ENCODE measurements at regions not wholly inside any gene's neighbourhood (a gene's known extent, or its start where the extent isn't known, plus 50 kb on each side); places are given as distances from the start of the nearest gene placed in this dataset.
"Not testable (repeated sequence)": the region's sequence is repeated elsewhere in the genome, so short reads cannot be mapped to it uniquely, and the experiment has no call there.

DNA sequence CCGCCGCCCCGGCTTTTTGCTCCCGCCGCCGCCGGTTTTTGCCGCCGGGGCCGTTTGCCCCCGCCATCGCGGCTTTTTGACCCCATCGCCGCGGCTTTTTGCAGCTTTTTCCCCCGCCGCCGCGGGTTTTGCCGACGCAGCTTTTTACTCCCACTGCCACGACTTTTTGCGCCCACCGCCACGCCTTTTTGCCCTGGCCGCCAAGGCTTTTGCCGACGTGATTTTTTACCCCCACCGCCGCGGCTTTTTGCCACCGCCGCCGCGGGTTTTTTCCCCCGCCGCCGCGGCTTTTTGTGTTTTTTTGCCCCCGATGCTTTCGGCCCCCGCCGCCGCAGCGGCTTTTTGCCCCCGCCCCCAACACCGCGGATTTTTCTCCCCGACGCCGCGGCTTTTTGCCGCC is 5001.9 kb upstream of the OR11H1 start:
- H3K27ac Mint-ChIP-seq (ENCODE audit: unreplicated experiment); H3K4me3 Mint-ChIP-seq (ENCODE audit: unreplicated experiment); DNase-seq (ENCODE audit: low spot score); H3K36me3 Mint-ChIP-seq (ENCODE audit: low read depth); H3K4me1 Mint-ChIP-seq (ENCODE audit: low read depth); H3K27me3 Mint-ChIP-seq (ENCODE audit: low read depth); H3K9me3 Mint-ChIP-seq (ENCODE audit: low read depth): not testable (repeated sequence)

DNA sequence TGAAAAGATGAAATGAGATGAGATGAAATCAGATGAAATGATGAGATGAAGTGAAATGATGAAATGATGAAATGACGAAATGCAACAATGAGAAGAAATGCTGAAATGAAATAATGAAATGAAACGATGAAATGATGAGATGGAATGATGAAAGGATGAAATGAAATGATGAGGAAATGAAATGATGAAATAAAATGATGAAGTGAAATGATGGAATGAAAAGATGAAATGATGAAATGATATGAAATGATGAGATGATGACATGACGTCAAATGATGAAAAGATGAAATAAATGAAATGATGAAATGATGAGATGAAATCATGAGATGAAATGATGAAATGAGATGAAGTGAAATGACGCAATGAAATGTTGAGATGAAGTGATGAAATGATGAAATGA is 4996.9 kb upstream of the OR11H1 start:
- not testable (repeated sequence) for H3K36me3 Mint-ChIP-seq (ENCODE audit: low read depth); H3K9me3 Mint-ChIP-seq (ENCODE audit: low read depth); H3K4me3 Mint-ChIP-seq (ENCODE audit: unreplicated experiment); DNase-seq (ENCODE audit: low spot score); H3K4me1 Mint-ChIP-seq (ENCODE audit: low read depth); H3K27me3 Mint-ChIP-seq (ENCODE audit: low read depth); H3K27ac Mint-ChIP-seq (ENCODE audit: unreplicated experiment)

DNA sequence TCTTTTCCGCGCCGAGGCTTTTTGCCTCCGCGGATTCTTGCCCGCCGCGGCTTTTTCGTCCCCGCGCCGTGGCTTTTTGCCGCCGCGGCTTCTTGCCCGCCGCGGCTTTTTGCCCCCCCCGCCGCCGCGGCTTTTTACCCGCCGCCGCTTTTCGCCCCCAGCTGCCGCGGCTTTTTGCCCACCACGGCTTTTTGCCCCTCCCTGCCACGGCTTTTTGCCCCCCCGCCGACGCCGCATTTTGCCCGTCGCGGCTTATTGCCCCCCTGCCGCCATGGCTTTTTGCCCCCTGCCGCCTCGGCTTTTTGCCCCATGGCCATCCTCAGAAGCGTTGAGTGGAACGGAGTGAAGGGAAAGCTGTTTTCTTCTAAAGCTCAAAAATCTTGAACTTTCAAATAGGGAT is 4955.5 kb upstream of the OR11H1 start:
- H3K27ac Mint-ChIP-seq (ENCODE audit: unreplicated experiment); H3K36me3 Mint-ChIP-seq (ENCODE audit: low read depth); H3K4me1 Mint-ChIP-seq (ENCODE audit: low read depth); H3K9me3 Mint-ChIP-seq (ENCODE audit: low read depth); H3K27me3 Mint-ChIP-seq (ENCODE audit: low read depth); DNase-seq (ENCODE audit: low spot score); H3K4me3 Mint-ChIP-seq (ENCODE audit: unreplicated experiment): not testable (repeated sequence)

DNA sequence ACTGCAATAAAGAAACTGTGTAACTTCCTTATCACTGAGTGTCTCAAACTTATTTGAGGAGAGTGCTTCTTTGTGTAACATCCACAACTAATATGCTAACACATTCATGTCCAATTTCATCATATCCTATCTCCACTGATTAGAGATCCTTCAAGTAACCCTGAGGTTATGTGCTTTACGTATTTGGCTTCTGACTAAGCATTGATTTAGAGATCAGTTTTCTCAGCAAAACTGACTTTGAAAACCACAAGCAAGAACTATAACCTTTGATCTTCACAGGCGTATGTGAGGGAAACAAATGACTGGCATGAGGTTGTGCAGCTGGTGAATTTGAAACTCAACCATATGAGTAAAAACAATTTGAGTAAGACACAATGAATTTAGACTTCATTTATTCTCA is 4926.9 kb upstream of the OR11H1 start:
- not testable (repeated sequence) for H3K27me3 Mint-ChIP-seq (ENCODE audit: low read depth); H3K27ac Mint-ChIP-seq (ENCODE audit: unreplicated experiment); H3K36me3 Mint-ChIP-seq (ENCODE audit: low read depth); H3K9me3 Mint-ChIP-seq (ENCODE audit: low read depth); DNase-seq (ENCODE audit: low spot score); H3K4me1 Mint-ChIP-seq (ENCODE audit: low read depth); H3K4me3 Mint-ChIP-seq (ENCODE audit: unreplicated experiment)

DNA sequence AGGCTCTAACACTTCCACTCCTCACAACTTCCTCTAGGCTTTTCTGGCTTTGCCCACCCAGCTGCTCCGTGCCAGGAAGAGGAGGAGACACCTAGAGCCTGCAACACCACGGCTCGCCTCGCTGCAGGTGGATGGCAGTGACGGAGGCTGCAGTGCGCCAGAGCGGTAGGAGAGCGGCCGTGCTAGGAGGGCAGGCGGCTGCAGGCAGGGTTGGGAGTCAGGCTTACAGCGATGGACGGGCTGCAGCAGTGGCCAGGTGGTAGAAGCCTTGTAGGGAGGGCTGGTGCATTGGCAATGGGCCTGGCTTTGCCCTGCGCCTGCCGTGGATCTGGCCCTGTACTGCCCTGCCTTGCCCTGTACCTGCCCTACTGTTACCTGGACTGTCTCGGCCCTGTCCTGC is 4896.0 kb upstream of the OR11H1 start:
- H3K4me1 Mint-ChIP-seq (ENCODE audit: low read depth); DNase-seq (ENCODE audit: low spot score); H3K27ac Mint-ChIP-seq (ENCODE audit: unreplicated experiment); H3K27me3 Mint-ChIP-seq (ENCODE audit: low read depth); H3K4me3 Mint-ChIP-seq (ENCODE audit: unreplicated experiment); H3K9me3 Mint-ChIP-seq (ENCODE audit: low read depth); H3K36me3 Mint-ChIP-seq (ENCODE audit: low read depth): not testable (repeated sequence)

DNA sequence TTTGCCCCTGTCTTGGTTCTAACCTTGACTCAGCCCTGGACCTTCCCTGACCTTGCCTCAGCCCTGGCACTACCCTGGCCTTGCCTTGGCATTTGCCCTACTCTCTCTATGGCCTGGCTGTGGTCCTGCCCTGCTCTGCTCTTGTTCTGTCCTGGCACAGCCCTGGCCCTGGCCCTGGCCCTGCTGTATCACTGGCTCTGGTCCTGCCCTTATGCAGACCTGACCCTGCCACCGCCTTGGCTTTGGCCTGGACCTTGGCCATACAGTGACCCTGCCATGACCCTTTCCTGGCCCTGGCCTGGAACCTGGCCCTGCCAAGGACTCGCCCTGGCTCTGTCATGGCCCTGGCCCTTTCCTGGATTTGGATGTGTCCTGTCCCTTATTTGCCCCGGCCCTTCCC is 4892.7 kb upstream of the OR11H1 start:
- H3K27ac Mint-ChIP-seq (ENCODE audit: unreplicated experiment); H3K27me3 Mint-ChIP-seq (ENCODE audit: low read depth); DNase-seq (ENCODE audit: low spot score): not testable (repeated sequence)

DNA sequence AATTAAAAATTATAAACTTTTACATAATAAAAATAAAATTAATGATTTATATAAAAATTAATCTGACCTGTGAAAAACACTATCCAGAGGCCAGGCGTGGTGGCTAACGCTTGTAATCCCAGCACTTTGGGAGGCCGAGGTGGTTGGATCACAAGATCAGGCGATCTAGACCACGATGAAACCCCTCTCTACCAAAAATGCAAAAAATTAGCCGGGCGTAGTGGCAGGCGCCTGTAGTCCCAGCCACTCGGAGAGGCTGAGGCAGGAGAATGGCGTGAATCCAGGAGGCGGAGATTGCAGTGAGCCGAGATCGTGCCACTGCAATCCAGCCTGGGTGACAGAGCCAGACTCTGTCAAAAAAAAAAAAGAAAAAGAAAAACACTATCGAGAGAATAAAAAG is 4865.2 kb upstream of the OR11H1 start:
- H3K4me1 Mint-ChIP-seq (ENCODE audit: low read depth); H3K9me3 Mint-ChIP-seq (ENCODE audit: low read depth); H3K27ac Mint-ChIP-seq (ENCODE audit: unreplicated experiment); DNase-seq (ENCODE audit: low spot score); H3K27me3 Mint-ChIP-seq (ENCODE audit: low read depth); H3K36me3 Mint-ChIP-seq (ENCODE audit: low read depth); H3K4me3 Mint-ChIP-seq (ENCODE audit: unreplicated experiment): not testable (repeated sequence)

More for the DNA sequence above, 4892.7 kb upstream of the OR11H1 start:
- not testable (repeated sequence) for H3K4me3 Mint-ChIP-seq (ENCODE audit: unreplicated experiment); H3K4me1 Mint-ChIP-seq (ENCODE audit: low read depth); H3K36me3 Mint-ChIP-seq (ENCODE audit: low read depth); H3K9me3 Mint-ChIP-seq (ENCODE audit: low read depth)

DNA sequence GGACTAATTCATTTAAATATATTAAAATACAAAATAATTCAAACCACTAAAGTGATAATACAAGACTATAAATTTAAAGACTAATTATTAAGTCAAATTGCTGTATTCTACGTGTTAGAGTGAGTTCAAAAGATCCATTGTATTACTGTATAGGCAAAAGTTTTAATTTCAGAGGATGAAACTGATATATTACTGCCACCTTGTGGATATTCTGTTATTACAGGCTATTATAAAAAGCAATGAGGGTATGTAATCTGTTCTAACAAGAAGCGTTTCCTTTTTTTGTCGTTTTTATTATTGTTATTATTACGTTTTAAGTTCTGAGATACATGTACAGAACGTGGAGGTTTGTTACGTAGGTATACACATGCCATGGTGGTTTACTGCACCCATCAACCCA is 4854.9 kb upstream of the OR11H1 start:
- H3K4me3 Mint-ChIP-seq (ENCODE audit: unreplicated experiment); H3K27ac Mint-ChIP-seq (ENCODE audit: unreplicated experiment); DNase-seq (ENCODE audit: low spot score); H3K36me3 Mint-ChIP-seq (ENCODE audit: low read depth); H3K4me1 Mint-ChIP-seq (ENCODE audit: low read depth); H3K27me3 Mint-ChIP-seq (ENCODE audit: low read depth); H3K9me3 Mint-ChIP-seq (ENCODE audit: low read depth): not testable (repeated sequence)
- TF ChIP-seq, protein P1, sequence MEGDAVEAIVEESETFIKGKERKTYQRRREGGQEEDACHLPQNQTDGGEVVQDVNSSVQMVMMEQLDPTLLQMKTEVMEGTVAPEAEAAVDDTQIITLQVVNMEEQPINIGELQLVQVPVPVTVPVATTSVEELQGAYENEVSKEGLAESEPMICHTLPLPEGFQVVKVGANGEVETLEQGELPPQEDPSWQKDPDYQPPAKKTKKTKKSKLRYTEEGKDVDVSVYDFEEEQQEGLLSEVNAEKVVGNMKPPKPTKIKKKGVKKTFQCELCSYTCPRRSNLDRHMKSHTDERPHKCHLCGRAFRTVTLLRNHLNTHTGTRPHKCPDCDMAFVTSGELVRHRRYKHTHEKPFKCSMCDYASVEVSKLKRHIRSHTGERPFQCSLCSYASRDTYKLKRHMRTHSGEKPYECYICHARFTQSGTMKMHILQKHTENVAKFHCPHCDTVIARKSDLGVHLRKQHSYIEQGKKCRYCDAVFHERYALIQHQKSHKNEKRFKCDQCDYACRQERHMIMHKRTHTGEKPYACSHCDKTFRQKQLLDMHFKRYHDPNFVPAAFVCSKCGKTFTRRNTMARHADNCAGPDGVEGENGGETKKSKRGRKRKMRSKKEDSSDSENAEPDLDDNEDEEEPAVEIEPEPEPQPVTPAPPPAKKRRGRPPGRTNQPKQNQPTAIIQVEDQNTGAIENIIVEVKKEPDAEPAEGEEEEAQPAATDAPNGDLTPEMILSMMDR (IDR thresholded peaks at IDR 0.05), result peak; percentile 33

DNA sequence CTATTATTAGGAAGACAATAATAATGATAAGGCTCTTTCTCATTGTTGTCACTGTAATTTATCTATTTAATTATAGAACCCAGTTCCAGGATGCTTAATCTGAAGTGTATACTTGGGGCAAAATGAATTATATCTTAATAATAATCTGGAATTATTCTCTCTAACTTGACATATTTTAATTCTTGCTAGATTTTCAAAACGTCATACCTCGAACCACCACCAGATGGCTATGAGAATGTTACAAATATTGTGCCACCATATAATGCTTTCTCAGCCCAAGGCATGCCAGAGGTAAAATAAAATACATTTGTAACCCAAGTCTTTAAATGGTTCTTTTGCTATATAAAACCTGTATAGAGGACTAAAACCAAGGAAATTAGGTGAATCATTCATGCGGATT is 4849.3 kb upstream of the OR11H1 start:
- H3K4me3 Mint-ChIP-seq (ENCODE audit: unreplicated experiment); DNase-seq (ENCODE audit: low spot score); H3K36me3 Mint-ChIP-seq (ENCODE audit: low read depth); H3K9me3 Mint-ChIP-seq (ENCODE audit: low read depth); H3K27ac Mint-ChIP-seq (ENCODE audit: unreplicated experiment); H3K4me1 Mint-ChIP-seq (ENCODE audit: low read depth); H3K27me3 Mint-ChIP-seq (ENCODE audit: low read depth): not testable (repeated sequence)

DNA sequence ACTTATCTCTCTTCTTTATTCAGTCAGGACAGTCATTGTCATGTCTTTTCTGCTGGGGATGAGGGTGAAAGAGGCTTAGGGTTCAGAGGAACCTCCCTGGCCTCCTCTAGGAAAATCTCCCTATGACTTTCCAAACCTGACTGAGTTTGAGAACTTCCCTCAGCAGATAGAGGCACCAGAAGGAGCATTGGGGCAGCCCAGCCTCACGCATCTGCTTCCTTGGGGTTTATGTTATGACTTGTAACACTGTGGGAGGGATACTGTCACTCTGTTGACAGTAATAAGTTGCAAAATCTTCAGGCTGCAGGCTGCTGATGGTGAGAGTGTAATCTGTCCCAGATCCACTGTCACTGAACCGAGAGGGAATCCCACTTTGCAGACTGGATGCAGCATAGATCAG is 4842.6 kb upstream of the OR11H1 start:
- not testable (repeated sequence) for H3K27me3 Mint-ChIP-seq (ENCODE audit: low read depth); H3K4me3 Mint-ChIP-seq (ENCODE audit: unreplicated experiment); DNase-seq (ENCODE audit: low spot score); H3K4me1 Mint-ChIP-seq (ENCODE audit: low read depth); H3K36me3 Mint-ChIP-seq (ENCODE audit: low read depth); H3K27ac Mint-ChIP-seq (ENCODE audit: unreplicated experiment); H3K9me3 Mint-ChIP-seq (ENCODE audit: low read depth)

DNA sequence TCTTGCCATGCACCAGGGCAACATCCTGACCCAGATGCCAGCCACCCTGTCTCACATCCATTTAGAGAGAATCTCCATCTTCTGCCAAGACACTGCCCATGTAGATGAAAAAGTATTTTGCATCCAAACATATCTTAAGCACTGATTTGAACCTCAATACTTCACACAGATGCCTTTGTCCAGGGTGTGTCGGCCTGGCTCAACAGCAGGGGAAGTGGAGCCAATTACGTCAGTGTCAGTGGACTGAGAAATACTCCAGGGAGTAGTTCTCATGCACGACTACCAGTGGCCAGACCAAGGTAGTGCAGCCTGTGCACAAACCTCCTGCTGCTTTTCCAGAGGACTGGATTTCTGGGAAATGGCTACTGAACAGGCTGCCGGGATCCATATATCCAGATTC is 4840.7 kb upstream of the OR11H1 start:
- not testable (repeated sequence) for H3K4me3 Mint-ChIP-seq (ENCODE audit: unreplicated experiment); H3K27ac Mint-ChIP-seq (ENCODE audit: unreplicated experiment); H3K4me1 Mint-ChIP-seq (ENCODE audit: low read depth); H3K27me3 Mint-ChIP-seq (ENCODE audit: low read depth); H3K9me3 Mint-ChIP-seq (ENCODE audit: low read depth); H3K36me3 Mint-ChIP-seq (ENCODE audit: low read depth); DNase-seq (ENCODE audit: low spot score)

DNA sequence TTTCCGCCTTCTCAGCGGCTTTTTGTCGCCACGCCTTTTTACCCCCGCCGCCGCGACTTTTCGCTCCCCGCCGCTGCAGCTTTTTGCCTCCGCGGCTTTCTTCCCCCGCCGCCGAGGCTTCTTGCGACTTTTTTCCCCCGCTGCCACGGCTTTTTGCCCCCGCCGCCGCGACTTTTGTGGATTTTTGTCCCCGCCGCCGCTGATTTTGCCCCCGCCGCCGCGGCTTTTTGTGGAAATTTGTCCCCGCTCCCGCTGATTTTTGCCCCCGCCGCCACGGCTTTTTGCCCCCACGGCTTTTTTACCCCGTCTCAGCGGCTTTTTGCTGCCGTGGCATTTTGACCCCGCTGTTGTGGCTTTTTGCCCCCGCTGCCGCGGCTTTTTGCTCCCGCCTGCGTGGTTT is 4829.2 kb upstream of the OR11H1 start:
- DNase-seq (ENCODE audit: low spot score); H3K4me1 Mint-ChIP-seq (ENCODE audit: low read depth); H3K36me3 Mint-ChIP-seq (ENCODE audit: low read depth); H3K27me3 Mint-ChIP-seq (ENCODE audit: low read depth); H3K4me3 Mint-ChIP-seq (ENCODE audit: unreplicated experiment); H3K27ac Mint-ChIP-seq (ENCODE audit: unreplicated experiment); H3K9me3 Mint-ChIP-seq (ENCODE audit: low read depth): not testable (repeated sequence)

Measured in chondrocyte (in vitro differentiated cells).